Esophagus muscularis mucosa (tissue), 3 donors: ENCODE measurements at regions not wholly inside any gene's neighbourhood (a gene's known extent, or its start where the extent isn't known, plus 50 kb on each side); places are given as distances from the start of the nearest gene placed in this dataset.

Experiments
- EP300 ChIP-seq: sonication (generic); formaldehyde crosslinking; IDR thresholded peaks from one replicate; pipeline ENCODE4 v1.6.1; 2017; ENCODE audit warnings: antibody characterized with exemption
- TF ChIP-seq, protein P1 (sequence below), 3 experiments: fragments of 200-600 bp in 2 of 3; fragments of 450-650 bp in 1 of 3; sonication (generic) in 2 of 3; IDR thresholded peaks; one replicate each; pipeline ENCODE4 v1.5.1; 2017 to 2019; ENCODE audit warnings: antibody characterized with exemption in 3 of 3, mild to moderate bottlenecking in 2 of 3, moderate library complexity in 1 of 3

DNA sequence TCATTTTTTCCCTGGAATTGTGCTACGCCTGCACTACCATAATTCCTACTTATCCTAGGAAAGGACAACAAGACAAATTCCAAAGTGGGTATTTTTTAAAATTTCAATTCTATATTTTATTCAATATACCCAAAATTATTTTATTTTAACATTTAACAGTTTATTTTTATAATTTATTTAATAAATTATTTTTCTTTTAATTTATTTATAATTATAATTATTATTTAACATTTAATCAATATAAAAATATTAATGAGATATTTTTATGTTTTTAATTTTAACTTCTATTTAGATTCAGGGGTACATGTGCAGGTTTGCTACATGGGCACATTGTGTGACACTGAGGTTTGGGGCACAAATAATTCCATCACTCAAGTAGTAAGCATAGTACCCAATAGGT is 65.6 kb upstream of the VSTM2A start:
- no peak for TF ChIP-seq EP300
- TF ChIP-seq, protein P1, sequence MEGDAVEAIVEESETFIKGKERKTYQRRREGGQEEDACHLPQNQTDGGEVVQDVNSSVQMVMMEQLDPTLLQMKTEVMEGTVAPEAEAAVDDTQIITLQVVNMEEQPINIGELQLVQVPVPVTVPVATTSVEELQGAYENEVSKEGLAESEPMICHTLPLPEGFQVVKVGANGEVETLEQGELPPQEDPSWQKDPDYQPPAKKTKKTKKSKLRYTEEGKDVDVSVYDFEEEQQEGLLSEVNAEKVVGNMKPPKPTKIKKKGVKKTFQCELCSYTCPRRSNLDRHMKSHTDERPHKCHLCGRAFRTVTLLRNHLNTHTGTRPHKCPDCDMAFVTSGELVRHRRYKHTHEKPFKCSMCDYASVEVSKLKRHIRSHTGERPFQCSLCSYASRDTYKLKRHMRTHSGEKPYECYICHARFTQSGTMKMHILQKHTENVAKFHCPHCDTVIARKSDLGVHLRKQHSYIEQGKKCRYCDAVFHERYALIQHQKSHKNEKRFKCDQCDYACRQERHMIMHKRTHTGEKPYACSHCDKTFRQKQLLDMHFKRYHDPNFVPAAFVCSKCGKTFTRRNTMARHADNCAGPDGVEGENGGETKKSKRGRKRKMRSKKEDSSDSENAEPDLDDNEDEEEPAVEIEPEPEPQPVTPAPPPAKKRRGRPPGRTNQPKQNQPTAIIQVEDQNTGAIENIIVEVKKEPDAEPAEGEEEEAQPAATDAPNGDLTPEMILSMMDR (IDR thresholded peaks at IDR 0.05): no peak
